GM19372 (cell line): ENCODE measurements at regions not wholly inside any gene's neighbourhood (a gene's known extent, or its start where the extent isn't known, plus 50 kb on each side); places are given as distances from the start of the nearest gene placed in this dataset.

Source experiments
- ATAC-seq: cut with Tn5 transposase; IDR thresholded peaks from one replicate; pipeline ENCODE4 v1.9.1; 2021; ENCODE audit warnings: mild to moderate bottlenecking, low read depth, moderate library complexity; ENCODE audit not compliant: unreplicated experiment

- ATAC-seq, result no peak
Observed at GRCh38 chr10:10626734-10627133, 390.9 kb upstream of the CELF2 start.

- ATAC-seq, result no peak
Observed at GRCh38 chr10:10627414-10627813, 390.3 kb upstream of the CELF2 start.

- no peak for ATAC-seq
Observed at GRCh38 chr10:10629512-10629911, 388.2 kb upstream of the CELF2 start.

- ATAC-seq, result no peak
Observed at GRCh38 chr10:10630281-10630680, 387.4 kb upstream of the CELF2 start.

- ATAC-seq, result no peak
Observed at GRCh38 chr10:10630782-10631181, 386.9 kb upstream of the CELF2 start.

- ATAC-seq, result no peak
Observed at GRCh38 chr10:10642189-10642588, 375.5 kb upstream of the CELF2 start.

GRCh38 chr10:10642751-10643150 is 374.9 kb upstream of the CELF2 start:
- ATAC-seq, result no peak

GRCh38 chr10:10644008-10644646 is 373.5 kb upstream of the CELF2 start:
- ATAC-seq, result no peak

GRCh38 chr10:10644676-10645385 is 372.8 kb upstream of the CELF2 start:
- ATAC-seq, result no peak

GRCh38 chr10:10647331-10647730 is 370.3 kb upstream of the CELF2 start:
- ATAC-seq, result no peak

- no peak for ATAC-seq
Observed at GRCh38 chr10:10657139-10657760, 360.4 kb upstream of the CELF2 start.

- no peak for ATAC-seq
Observed at GRCh38 chr10:10658172-10658785, 359.4 kb upstream of the CELF2 start.

GRCh38 chr10:10660054-10660453 is 357.6 kb upstream of the CELF2 start:
- ATAC-seq, result no peak

GRCh38 chr10:10661176-10661575 is 356.5 kb upstream of the CELF2 start:
- no peak for ATAC-seq

- ATAC-seq, result no peak
Observed at GRCh38 chr10:10662716-10663408, 354.8 kb upstream of the CELF2 start.

- no peak for ATAC-seq
Observed at GRCh38 chr10:10663622-10664021, 354.1 kb upstream of the CELF2 start.

- no peak for ATAC-seq
Observed at GRCh38 chr10:10665750-10666149, 351.9 kb upstream of the CELF2 start.

- ATAC-seq, result no peak
Observed at GRCh38 chr10:10667466-10667865, 350.2 kb upstream of the CELF2 start.

- peak; percentile 7 for ATAC-seq
Observed at GRCh38 chr10:10676972-10677371, 340.7 kb upstream of the CELF2 start.

GRCh38 chr10:10677479-10677878 is 340.2 kb upstream of the CELF2 start:
- peak; percentile 70 for ATAC-seq

GRCh38 chr10:10680496-10680895 is 337.2 kb upstream of the CELF2 start:
- ATAC-seq, result no peak
